Thyroid gland (tissue), 4 donors: ENCODE measurements at regions not wholly inside any gene's neighbourhood (a gene's known extent, or its start where the extent isn't known, plus 50 kb on each side); places are given as distances from the start of the nearest gene placed in this dataset.
"Not testable (repeated sequence)": the region's sequence is repeated elsewhere in the genome, so short reads cannot be mapped to it uniquely, and the experiment has no call there.

ENCODE experiments used
- CTCF ChIP-seq, 6 experiments: fragments of 200-600 bp in 3 of 6; fragments of 450-650 bp in 3 of 6; sonication (generic) in 3 of 6; IDR thresholded peaks; one replicate each; pipeline ENCODE4 v1.5.1; 2016 to 2019; ENCODE audit warnings: antibody characterized with exemption in 6 of 6, mild to moderate bottlenecking in 2 of 6, inconsistent platforms in 1 of 6, moderate library complexity in 1 of 6
- POLR2A ChIP-seq, 2 donors: fragments of 450-650 bp; IDR thresholded peaks; one replicate each; pipeline ENCODE4 v1.6.1; 2017; ENCODE audit warnings: antibody characterized with exemption in 2 of 2, mild to moderate bottlenecking in 2 of 2, moderate library complexity in 1 of 2

- not testable (repeated sequence) for TF ChIP-seq POLR2A, CTCF (IDR thresholded peaks at IDR 0.05)
Observed at GRCh38 chr2:53022248-53022647, 745.4 kb upstream of the CHAC2 start.
